Liver (tissue), 3 donors: ENCODE measurements at regions not wholly inside any gene's neighbourhood (a gene's known extent, or its start where the extent isn't known, plus 50 kb on each side); places are given as distances from the start of the nearest gene placed in this dataset.

Experiments
- CTCF ChIP-seq: fragments of 150-350 bp; IDR thresholded peaks from 2 replicates; pipeline ENCODE4 v1.5.1; 2017; ENCODE audit warnings: improper control_type of control experiment, low read depth, low read length; ENCODE audit not compliant: missing input control
- FOXA1 ChIP-seq: IDR thresholded peaks from 2 replicates; pipeline ENCODE4 v1.6.1; 2016; ENCODE audit warnings: antibody characterized with exemption
- MAX ChIP-seq: IDR thresholded peaks from 2 replicates; pipeline ENCODE4 v1.6.1; 2016; ENCODE audit warnings: antibody characterized with exemption
- RXRA ChIP-seq, 2 donors: IDR thresholded peaks; 2 replicates each; pipeline ENCODE4 v1.6.1; 2017 to 2018; ENCODE audit warnings: antibody characterized with exemption in 2 of 2, mild to moderate bottlenecking in 1 of 2
- TAF1 ChIP-seq: conservative IDR thresholded peaks from 2 replicates; pipeline ENCODE4 v1.6.1; 2016; ENCODE audit warnings: antibody characterized with exemption, mild to moderate bottlenecking
- donor health status: healthy.
- donor health status: healthy.

- TF ChIP-seq CTCF (no peak), RXRA (IDR thresholded peaks at IDR 0.05) (no peak), TAF1 (no peak), MAX (no peak), FOXA1 (no peak)
These were observed 93.1 kb upstream of the ZDHHC17 start for GRCh38 chr12:76670776-76671175.
